Muscle layer of duodenum (tissue), 2 donors: ENCODE measurements at regions not wholly inside any gene's neighbourhood (a gene's known extent, or its start where the extent isn't known, plus 50 kb on each side); places are given as distances from the start of the nearest gene placed in this dataset.

Experiments used
- H3K27ac ChIP-seq: one replicate; pipeline ENCODE4 v1.7.0; 2013; ENCODE audit warnings: mild to moderate bottlenecking, low read length
- H3K27me3 ChIP-seq: one replicate; pipeline ENCODE4 v1.7.0; 2013; ENCODE audit warnings: low read depth, mild to moderate bottlenecking, control low read depth, low read length
- H3K36me3 ChIP-seq, 2 donors: one replicate each; pipeline ENCODE4 v1.7.0; 2013; ENCODE audit warnings: low read length in 2 of 2, control low read depth in 1 of 2, mild to moderate bottlenecking in 1 of 2; ENCODE audit not compliant: insufficient read depth in 2 of 2, control insufficient read depth in 1 of 2
- H3K4me1 ChIP-seq, 2 donors: one replicate each; pipeline ENCODE4 v1.7.0; 2013; ENCODE audit warnings: low read length in 2 of 2, mild to moderate bottlenecking in 2 of 2, control low read depth in 1 of 2, moderate library complexity in 1 of 2; ENCODE audit not compliant: insufficient read depth in 2 of 2, control insufficient read depth in 1 of 2
- H3K4me3 ChIP-seq, 2 donors: one replicate each; pipeline ENCODE4 v1.7.0; 2013; ENCODE audit warnings: low read length in 2 of 2, low read depth in 1 of 2, mild to moderate bottlenecking in 1 of 2
- H3K9me3 ChIP-seq, 2 donors: one replicate each; pipeline ENCODE4 v1.7.0; 2013; ENCODE audit warnings: low read length in 2 of 2, control low read depth in 1 of 2, mild to moderate bottlenecking in 1 of 2; ENCODE audit not compliant: control insufficient read depth in 1 of 2
- donor health status: healthy.

DNA sequence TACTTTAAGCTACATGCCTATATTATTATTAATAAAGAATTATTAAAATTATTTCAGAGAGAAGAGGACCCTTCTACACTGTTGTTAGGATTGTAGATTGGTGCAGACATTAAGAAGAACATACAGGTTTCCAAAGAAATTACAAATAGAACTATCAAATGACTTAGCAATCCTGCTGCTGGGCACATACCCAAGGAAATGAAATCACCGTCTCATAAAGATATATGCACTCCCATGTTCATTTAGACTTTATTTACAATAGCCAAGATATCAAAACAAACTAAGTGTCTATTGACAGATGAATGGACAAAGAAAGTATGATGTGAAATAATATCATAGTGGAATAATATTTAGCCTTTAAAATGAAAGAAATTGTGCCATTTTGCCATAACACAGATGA, 687.7 kb upstream of the POU3F2 start:
- Histone ChIP-seq H3K4me1 (no peaks in the 10 kb centered on the region), H3K27me3 (no peaks in the 10 kb centered on the region), H3K9me3 (peaks cover 0 to 8% of the 10 kb centered on the region in 2 donors), H3K36me3 (no peaks in the 10 kb centered on the region), H3K4me3 (no peak overlapping the region), H3K27ac (no peak overlapping the region)

DNA sequence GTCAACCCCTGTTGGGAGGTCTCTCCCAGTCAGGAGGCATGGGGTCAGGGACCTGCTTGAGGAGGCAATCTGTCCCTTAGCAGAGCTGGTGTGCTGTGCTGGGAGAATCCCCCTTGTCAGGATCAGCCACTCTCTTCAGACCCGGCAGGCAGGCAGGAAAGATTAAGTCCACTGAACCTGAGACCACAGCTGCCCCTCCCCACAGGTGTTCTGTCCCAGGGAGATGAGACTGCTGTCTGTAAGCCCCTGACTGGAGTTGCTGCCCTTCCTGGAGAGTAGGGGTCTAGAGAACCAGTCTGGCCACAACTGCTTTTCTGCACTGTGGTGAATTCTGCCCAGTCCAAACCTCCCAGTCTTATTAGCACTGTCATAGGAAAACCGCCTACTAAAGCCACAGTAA, 677.8 kb upstream of the POU3F2 start:
- no peaks in the 10 kb centered on the region for H3K27me3 ChIP-seq

GRCh38 chr6:98179606-98180005, 654.8 kb upstream of the POU3F2 start:
- H3K9me3 ChIP-seq: peaks cover 0 to 9% of the 10 kb centered on the region in 2 donors
- no peak overlapping the region for H3K4me3 ChIP-seq
- H3K27ac ChIP-seq: no peak overlapping the region
- H3K4me1 ChIP-seq: no peaks in the 10 kb centered on the region
- H3K27me3 ChIP-seq: no peaks in the 10 kb centered on the region
- H3K36me3 ChIP-seq: no peaks in the 10 kb centered on the region

More for the DNA sequence above, 677.8 kb upstream of the POU3F2 start:
- H3K9me3 ChIP-seq: peaks cover 0 to 3% of the 10 kb centered on the region in 2 donors
- no peak overlapping the region for H3K27ac ChIP-seq
- no peaks in the 10 kb centered on the region for H3K36me3 ChIP-seq
- H3K4me3 ChIP-seq: no peak overlapping the region
- no peaks in the 10 kb centered on the region for H3K4me1 ChIP-seq

DNA sequence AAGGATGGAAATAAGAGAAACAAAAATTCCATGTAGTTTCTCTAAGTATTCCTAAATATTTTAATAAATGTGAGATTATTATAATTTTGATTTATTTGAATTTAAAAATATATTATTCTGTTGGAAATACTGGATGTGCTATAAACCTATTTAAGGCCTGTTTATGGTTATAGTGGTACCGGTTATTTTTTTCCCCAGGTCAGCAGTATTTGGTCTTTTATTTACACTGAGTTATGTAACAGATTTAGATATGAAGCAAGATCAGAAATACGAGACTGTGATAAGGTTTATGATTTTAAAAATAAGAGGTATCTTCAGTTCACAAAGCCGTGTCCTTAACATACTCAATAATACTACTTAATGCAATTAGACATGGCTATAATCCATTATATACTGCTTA, 634.3 kb upstream of the POU3F2 start:
- Histone ChIP-seq H3K36me3 (no peaks in the 10 kb centered on the region), H3K9me3 (no peaks in the 10 kb centered on the region), H3K4me3 (no peak overlapping the region), H3K4me1 (no peaks in the 10 kb centered on the region), H3K27ac (no peak overlapping the region), H3K27me3 (no peaks in the 10 kb centered on the region)

- no peak overlapping the region for H3K27ac ChIP-seq
- no peaks in the 10 kb centered on the region for H3K9me3 ChIP-seq
- H3K27me3 ChIP-seq: no peaks in the 10 kb centered on the region
- H3K36me3 ChIP-seq: no peaks in the 10 kb centered on the region
- H3K4me3 ChIP-seq: no peak overlapping the region
- no peaks in the 10 kb centered on the region for H3K4me1 ChIP-seq
Measured at GRCh38 chr6:98203170-98203806, 631.1 kb upstream of the POU3F2 start.

DNA sequence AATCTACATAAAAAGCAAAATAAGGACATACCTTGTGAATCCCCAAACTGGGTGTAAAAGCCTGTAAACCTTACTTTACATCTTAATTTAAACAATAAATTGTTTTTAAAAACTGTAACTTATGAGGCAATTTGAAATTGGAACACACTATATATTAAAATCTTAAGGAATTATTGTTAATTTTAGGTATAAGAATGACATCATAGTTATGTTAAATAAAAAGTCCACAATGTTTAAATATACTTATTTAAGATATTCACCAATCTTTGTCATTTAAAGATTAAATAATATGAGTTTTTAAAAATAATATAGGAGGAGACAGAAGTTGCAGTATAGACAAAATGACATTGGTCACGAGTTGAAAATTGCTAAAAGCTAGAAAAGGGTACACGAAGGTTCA, 621.9 kb upstream of the POU3F2 start:
- Histone ChIP-seq H3K36me3 (no peaks in the 10 kb centered on the region), H3K27ac (no peak overlapping the region), H3K4me1 (no peaks in the 10 kb centered on the region), H3K9me3 (no peaks in the 10 kb centered on the region), H3K27me3 (no peaks in the 10 kb centered on the region), H3K4me3 (no peak overlapping the region)

DNA sequence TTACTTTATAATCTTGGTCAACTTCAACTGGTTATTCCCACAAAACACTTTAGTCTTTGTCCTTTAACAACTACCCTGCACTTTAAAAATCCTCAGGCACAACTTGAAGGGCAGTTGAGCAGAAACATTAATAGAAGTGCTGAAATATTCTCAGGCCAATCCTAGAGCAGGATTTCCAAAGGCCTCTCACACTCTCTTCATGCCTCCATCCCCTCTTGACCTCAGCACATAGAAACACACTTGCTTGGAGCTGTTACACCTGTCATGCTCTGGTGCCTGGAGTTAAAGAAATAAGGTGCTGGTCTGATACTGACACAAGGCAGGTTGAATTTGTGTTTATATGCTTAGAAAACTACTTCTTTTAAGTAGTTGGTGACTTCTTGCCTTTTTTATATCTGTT, 618.8 kb upstream of the POU3F2 start:
- H3K4me3 ChIP-seq: no peak overlapping the region

GRCh38 chr6:98230250-98230649, 604.1 kb upstream of the POU3F2 start:
- Histone ChIP-seq H3K9me3 (peaks cover 0 to 4% of the 10 kb centered on the region in 2 donors), H3K27me3 (no peaks in the 10 kb centered on the region), H3K4me1 (no peaks in the 10 kb centered on the region), H3K36me3 (no peaks in the 10 kb centered on the region), H3K4me3 (no peak overlapping the region), H3K27ac (no peak overlapping the region)

More for the DNA sequence above, 618.8 kb upstream of the POU3F2 start:
- Histone ChIP-seq H3K27me3 (no peaks in the 10 kb centered on the region), H3K4me1 (no peaks in the 10 kb centered on the region), H3K27ac (no peak overlapping the region), H3K36me3 (no peaks in the 10 kb centered on the region), H3K9me3 (no peaks in the 10 kb centered on the region)

DNA sequence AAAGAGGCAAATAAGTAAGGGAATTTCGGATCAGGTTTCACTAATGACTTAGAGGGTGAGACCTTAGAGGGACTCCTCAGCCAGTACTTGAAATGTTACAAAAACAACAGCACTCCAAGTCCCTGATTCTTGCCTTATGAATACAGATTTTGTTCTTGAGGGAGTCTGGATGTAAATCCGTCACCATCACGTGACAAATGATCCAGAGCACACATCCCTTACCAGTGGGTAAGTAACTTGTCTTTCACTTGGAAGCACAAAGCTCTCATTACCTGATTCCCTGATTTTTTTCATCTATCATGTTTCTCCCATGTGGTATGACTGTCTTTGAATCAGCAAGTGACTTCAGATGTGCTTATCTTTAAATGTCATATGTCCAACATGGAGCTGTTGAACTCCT, 595.3 kb upstream of the POU3F2 start:
- H3K4me1 ChIP-seq: no peaks in the 10 kb centered on the region
- no peaks in the 10 kb centered on the region for H3K9me3 ChIP-seq
- no peaks in the 10 kb centered on the region for H3K36me3 ChIP-seq
- H3K27me3 ChIP-seq: no peaks in the 10 kb centered on the region
- H3K4me3 ChIP-seq: no peak overlapping the region
- H3K27ac ChIP-seq: no peak overlapping the region

- Histone ChIP-seq H3K36me3 (no peaks in the 10 kb centered on the region), H3K4me1 (no peaks in the 10 kb centered on the region), H3K27ac (no peak overlapping the region), H3K9me3 (no peaks in the 10 kb centered on the region), H3K27me3 (no peaks in the 10 kb centered on the region), H3K4me3 (no peak overlapping the region)
Measured at GRCh38 chr6:98241630-98242029, 592.7 kb upstream of the POU3F2 start.

DNA sequence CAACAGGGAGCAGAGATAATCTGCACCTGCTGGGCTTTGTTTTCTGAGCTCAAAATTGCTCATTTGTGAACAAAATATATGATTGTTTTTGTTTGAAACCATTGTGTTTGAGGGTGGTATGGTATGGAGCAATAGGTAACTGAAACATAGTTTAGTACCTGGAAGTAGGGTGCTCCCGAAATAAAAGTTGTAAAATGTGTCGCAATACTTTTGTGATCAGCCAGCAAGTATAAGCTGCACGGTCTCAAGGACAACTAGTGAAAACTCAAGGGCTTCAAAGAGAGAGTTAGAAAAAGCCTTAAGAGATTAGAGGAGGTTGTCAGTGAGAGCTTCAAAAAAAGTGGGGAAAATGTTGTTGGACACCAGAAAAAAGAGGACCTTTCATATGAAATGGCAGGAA, 579.8 kb upstream of the POU3F2 start:
- Histone ChIP-seq H3K27ac (no peak overlapping the region), H3K4me3 (no peak overlapping the region), H3K36me3 (no peaks in the 10 kb centered on the region), H3K27me3 (no peaks in the 10 kb centered on the region), H3K9me3 (no peaks in the 10 kb centered on the region), H3K4me1 (no peaks in the 10 kb centered on the region)

DNA sequence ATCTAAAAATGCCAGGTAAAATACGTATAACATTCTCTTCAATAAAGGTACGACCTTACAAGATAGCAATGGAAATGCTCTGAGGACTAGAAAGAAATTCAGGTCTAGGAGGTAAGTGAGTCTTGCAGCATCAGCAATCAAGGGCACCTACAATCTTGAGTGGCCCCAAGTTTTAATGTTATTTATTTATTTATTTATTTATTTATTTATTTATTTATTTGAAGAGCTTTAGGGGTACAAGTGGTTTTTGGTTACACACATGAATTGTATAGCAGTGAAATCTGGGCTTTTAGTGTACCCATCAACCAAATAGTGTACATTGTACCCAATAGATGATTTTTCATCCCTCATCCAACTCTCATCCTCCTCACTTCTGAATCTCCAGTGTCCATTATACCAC, 574.0 kb upstream of the POU3F2 start:
- H3K27ac ChIP-seq: no peak overlapping the region
- no peaks in the 10 kb centered on the region for H3K27me3 ChIP-seq
- no peak overlapping the region for H3K4me3 ChIP-seq
- H3K4me1 ChIP-seq: no peaks in the 10 kb centered on the region
- no peaks in the 10 kb centered on the region for H3K36me3 ChIP-seq
- H3K9me3 ChIP-seq: no peaks in the 10 kb centered on the region
